Panc1 (cell line): ENCODE measurements at regions not wholly inside any gene's neighbourhood (a gene's known extent, or its start where the extent isn't known, plus 50 kb on each side); places are given as distances from the start of the nearest gene placed in this dataset.

ENCODE experiments used
- ATAC-seq: fragments of 200-7000 bp; cut with Tn5 transposase; 2 replicates; pipeline ENCODE4 v1.9.1; 2020; ENCODE audit warnings: mild to moderate bottlenecking, moderate library complexity
- BruUV-seq: library from RNA; stranded (reverse); fragments of 400-500 nt; replicated peaks from 2 replicates; lab custom pipeline; 2021; lab: Mats Ljungman, UMichigan
- CTCF ChIA-PET: fragments of 300-600 bp; sonication (Branson Sonifier 250); formaldehyde crosslinking; loops from one replicate; lab custom pipeline; 2022; ENCODE audit warnings: antibody characterized with exemption; lab: Charles Lee
- POLR2A ChIA-PET: fragments of 300-600 bp; sonication (Branson Sonifier 250); formaldehyde crosslinking; loops from one replicate; lab custom pipeline; 2022; ENCODE audit warnings: antibody characterized with exemption; lab: Charles Lee
- DNase-seq: peaks from one replicate; pipeline ENCODE4 v3.0.0-alpha.2; 2010; ENCODE audit warnings: low read depth, low spot score
- H3K27ac ChIP-seq: 2 replicates; pipeline ENCODE4 v1.5.1; 2011; ENCODE audit warnings: mild to moderate bottlenecking, low read length, inconsistent platforms
- H3K27me3 ChIP-seq: fragments of 200-500 bp; sonication (Bioruptor generic); 2 replicates; pipeline ENCODE4 v1.6.0; 2014; ENCODE audit warnings: low read length, inconsistent platforms; ENCODE audit not compliant: control insufficient read depth, insufficient read depth
- H3K36me3 ChIP-seq: fragments of 200-500 bp; sonication (Bioruptor generic); 2 replicates; pipeline ENCODE4 v1.5.1; 2014; ENCODE audit warnings: inconsistent platforms, mild to moderate bottlenecking, low read length, moderate library complexity; ENCODE audit not compliant: control insufficient read depth, insufficient read depth
- H3K4me1 ChIP-seq: 2 replicates; pipeline ENCODE4 v1.5.1; 2011; ENCODE audit warnings: inconsistent platforms, mild to moderate bottlenecking, low read length, moderate library complexity; ENCODE audit not compliant: control insufficient read depth, insufficient read depth
- H3K4me3 ChIP-seq, 2 experiments: 2 replicates each; pipeline ENCODE4 v1.5.1; 2011 to 2012; ENCODE audit warnings: low read depth in 2 of 2, low read length in 2 of 2, mild to moderate bottlenecking in 2 of 2, inconsistent platforms in 1 of 2, moderate library complexity in 1 of 2
- H3K9me3 ChIP-seq: fragments of 200-500 bp; sonication (Bioruptor generic); 2 replicates; pipeline ENCODE4 v1.5.1; 2014; ENCODE audit warnings: low read depth, mild to moderate bottlenecking, inconsistent platforms, low read length, moderate library complexity; ENCODE audit not compliant: control insufficient read depth, insufficient read depth
- POLR2AphosphoS5 ChIP-seq: IDR thresholded peaks from 2 replicates; pipeline ENCODE4 v1.6.1; 2012; ENCODE audit warnings: mild to moderate bottlenecking, low read depth, low read length, moderate library complexity
- SIN3A ChIP-seq: IDR thresholded peaks from 2 replicates; pipeline ENCODE4 v1.6.1; 2012; ENCODE audit warnings: low read depth, mild to moderate bottlenecking, low read length, moderate library complexity, borderline replicate concordance; ENCODE audit not compliant: insufficient read depth
- TCF7L2 ChIP-seq: IDR thresholded peaks from 2 replicates; pipeline ENCODE4 v1.6.1; 2011; ENCODE audit warnings: mild to moderate bottlenecking, low read depth, low read length, inconsistent platforms
- in situ Hi-C: cut with HindIII; loops from 2 replicates; pipeline ENCODE4 v1.10.0; 2016; ENCODE audit warnings: low sequenced_read_pairs, low pct_unique_long_range_greater_than_20kb
- intact Hi-C: fragments of 100-400 bp; cut with micrococcal nuclease; formaldehyde crosslinking; loops from one replicate; pipeline ENCODE4 v1.10.0; 2022; ENCODE audit not compliant: unreplicated experiment
- TF ChIP-seq, protein P1 (sequence below), 2 experiments: IDR thresholded peaks; 2 replicates each; pipeline ENCODE4 v1.6.1; 2011 to 2012; ENCODE audit warnings: low read depth in 2 of 2, control low read depth in 1 of 2, low read length in 1 of 2, mild to moderate bottlenecking in 1 of 2, moderate library complexity in 1 of 2; ENCODE audit not compliant: insufficient read depth in 1 of 2
- TF ChIP-seq, protein P2 (sequence below): fragments of 450-650 bp; IDR thresholded peaks from 2 replicates; pipeline ENCODE4 v1.5.1; 2017; ENCODE audit warnings: mild to moderate bottlenecking

DNA sequence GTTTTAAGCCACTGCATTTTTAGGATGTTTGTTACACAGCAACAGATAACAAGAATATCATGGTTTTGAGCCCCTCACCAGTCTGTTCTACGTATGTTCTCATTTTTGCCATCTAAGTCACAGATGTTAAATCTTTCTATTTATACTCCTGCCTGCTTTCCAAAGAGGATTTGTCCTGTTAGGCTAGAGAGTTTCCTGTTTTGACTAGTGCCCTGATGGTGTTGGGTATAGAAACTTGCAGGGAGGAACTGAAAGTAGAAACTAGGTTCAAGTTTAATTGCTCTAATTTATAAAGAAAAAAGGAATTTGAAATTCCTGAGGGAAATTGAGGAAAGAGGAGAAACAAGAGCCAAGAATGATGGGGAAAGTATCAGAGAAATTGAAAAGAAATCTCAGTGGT is 74.4 kb upstream of the COCH start:
- intact Hi-C loops (no loop called here), in situ Hi-C loops (no loop called here)
- H3K27me3 ChIP-seq, result no peaks in the 10 kb centered on the region
- TF ChIP-seq POLR2AphosphoS5 (no peak), TCF7L2 (no peak), SIN3A (no peak)
- TF ChIP-seq, protein P1, sequence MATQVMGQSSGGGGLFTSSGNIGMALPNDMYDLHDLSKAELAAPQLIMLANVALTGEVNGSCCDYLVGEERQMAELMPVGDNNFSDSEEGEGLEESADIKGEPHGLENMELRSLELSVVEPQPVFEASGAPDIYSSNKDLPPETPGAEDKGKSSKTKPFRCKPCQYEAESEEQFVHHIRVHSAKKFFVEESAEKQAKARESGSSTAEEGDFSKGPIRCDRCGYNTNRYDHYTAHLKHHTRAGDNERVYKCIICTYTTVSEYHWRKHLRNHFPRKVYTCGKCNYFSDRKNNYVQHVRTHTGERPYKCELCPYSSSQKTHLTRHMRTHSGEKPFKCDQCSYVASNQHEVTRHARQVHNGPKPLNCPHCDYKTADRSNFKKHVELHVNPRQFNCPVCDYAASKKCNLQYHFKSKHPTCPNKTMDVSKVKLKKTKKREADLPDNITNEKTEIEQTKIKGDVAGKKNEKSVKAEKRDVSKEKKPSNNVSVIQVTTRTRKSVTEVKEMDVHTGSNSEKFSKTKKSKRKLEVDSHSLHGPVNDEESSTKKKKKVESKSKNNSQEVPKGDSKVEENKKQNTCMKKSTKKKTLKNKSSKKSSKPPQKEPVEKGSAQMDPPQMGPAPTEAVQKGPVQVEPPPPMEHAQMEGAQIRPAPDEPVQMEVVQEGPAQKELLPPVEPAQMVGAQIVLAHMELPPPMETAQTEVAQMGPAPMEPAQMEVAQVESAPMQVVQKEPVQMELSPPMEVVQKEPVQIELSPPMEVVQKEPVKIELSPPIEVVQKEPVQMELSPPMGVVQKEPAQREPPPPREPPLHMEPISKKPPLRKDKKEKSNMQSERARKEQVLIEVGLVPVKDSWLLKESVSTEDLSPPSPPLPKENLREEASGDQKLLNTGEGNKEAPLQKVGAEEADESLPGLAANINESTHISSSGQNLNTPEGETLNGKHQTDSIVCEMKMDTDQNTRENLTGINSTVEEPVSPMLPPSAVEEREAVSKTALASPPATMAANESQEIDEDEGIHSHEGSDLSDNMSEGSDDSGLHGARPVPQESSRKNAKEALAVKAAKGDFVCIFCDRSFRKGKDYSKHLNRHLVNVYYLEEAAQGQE (IDR thresholded peaks at IDR 0.05; ENCODE audit: insufficient read depth in 1 of 2, low read depth in 2 of 2, low read length in 1 of 2), result no peak
- TF ChIP-seq, protein P2, sequence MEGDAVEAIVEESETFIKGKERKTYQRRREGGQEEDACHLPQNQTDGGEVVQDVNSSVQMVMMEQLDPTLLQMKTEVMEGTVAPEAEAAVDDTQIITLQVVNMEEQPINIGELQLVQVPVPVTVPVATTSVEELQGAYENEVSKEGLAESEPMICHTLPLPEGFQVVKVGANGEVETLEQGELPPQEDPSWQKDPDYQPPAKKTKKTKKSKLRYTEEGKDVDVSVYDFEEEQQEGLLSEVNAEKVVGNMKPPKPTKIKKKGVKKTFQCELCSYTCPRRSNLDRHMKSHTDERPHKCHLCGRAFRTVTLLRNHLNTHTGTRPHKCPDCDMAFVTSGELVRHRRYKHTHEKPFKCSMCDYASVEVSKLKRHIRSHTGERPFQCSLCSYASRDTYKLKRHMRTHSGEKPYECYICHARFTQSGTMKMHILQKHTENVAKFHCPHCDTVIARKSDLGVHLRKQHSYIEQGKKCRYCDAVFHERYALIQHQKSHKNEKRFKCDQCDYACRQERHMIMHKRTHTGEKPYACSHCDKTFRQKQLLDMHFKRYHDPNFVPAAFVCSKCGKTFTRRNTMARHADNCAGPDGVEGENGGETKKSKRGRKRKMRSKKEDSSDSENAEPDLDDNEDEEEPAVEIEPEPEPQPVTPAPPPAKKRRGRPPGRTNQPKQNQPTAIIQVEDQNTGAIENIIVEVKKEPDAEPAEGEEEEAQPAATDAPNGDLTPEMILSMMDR, result no peak
- no peaks in the 10 kb centered on the region for H3K36me3 ChIP-seq
- no peaks in the 10 kb centered on the region for H3K9me3 ChIP-seq
- POLR2A ChIA-PET, result no interaction called here
- H3K27ac ChIP-seq, result no peak overlapping the region
- no TSS peak for BruUV-seq
- no peaks in the 10 kb centered on the region for H3K4me1 ChIP-seq
- ATAC-seq (no peak), DNase-seq (no peak)
- no peak overlapping the region for H3K4me3 ChIP-seq
- CTCF ChIA-PET, result no interaction called here

DNA sequence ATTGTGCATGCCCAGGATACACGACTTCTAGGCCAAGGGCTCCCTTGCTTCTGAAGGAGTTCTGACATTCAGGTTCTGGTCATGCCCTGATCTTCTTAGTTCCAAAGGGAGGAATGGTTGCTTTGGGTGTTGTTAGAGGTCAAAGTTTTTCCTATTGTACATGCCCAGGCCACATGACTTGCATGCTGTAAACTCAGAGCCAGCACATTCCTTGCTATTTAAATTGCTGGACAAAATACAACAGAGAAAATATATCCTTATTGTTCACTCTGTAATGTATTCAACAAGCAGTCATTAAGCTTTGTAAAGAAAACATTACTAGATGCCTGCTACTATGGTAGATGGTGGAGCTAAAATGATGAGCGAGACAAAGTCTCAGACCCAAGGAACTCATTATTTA is 71.2 kb upstream of the COCH start:
- Histone ChIP-seq H3K27me3 (no peaks in the 10 kb centered on the region), H3K27ac (no peak overlapping the region), H3K4me1 (no peaks in the 10 kb centered on the region), H3K36me3 (no peaks in the 10 kb centered on the region), H3K9me3 (no peaks in the 10 kb centered on the region), H3K4me3 (no peak overlapping the region)
- intact Hi-C loops, result no loop called here
- ChIA-PET CTCF (no interaction called here), POLR2A (no interaction called here)
- in situ Hi-C loops, result no loop called here
- TF ChIP-seq SIN3A (no peak), POLR2AphosphoS5 (no peak), TCF7L2 (no peak)
- TF ChIP-seq, protein P2, result no peak
- TF ChIP-seq, protein P1 (IDR thresholded peaks at IDR 0.05; ENCODE audit: insufficient read depth in 1 of 2, low read depth in 2 of 2, low read length in 1 of 2), result no peak
- DNase-seq (no peak), ATAC-seq (no peak)
- BruUV-seq, result no TSS peak
